ENCODE measurements at regions not wholly inside any gene's neighbourhood (a gene's known extent, or its start where the extent isn't known, plus 50 kb on each side); places are given as distances from the start of the nearest gene placed in this dataset.

GRCh38 chr5:6814816-6815215, 101.6 kb downstream of the TENT4A start:
- TF ChIP-seq, protein P1, sequence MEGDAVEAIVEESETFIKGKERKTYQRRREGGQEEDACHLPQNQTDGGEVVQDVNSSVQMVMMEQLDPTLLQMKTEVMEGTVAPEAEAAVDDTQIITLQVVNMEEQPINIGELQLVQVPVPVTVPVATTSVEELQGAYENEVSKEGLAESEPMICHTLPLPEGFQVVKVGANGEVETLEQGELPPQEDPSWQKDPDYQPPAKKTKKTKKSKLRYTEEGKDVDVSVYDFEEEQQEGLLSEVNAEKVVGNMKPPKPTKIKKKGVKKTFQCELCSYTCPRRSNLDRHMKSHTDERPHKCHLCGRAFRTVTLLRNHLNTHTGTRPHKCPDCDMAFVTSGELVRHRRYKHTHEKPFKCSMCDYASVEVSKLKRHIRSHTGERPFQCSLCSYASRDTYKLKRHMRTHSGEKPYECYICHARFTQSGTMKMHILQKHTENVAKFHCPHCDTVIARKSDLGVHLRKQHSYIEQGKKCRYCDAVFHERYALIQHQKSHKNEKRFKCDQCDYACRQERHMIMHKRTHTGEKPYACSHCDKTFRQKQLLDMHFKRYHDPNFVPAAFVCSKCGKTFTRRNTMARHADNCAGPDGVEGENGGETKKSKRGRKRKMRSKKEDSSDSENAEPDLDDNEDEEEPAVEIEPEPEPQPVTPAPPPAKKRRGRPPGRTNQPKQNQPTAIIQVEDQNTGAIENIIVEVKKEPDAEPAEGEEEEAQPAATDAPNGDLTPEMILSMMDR (IDR thresholded peaks at IDR 0.05): no peak
- TF ChIP-seq POLR2A (IDR thresholded peaks at IDR 0.05): no peak

Data from suprapubic skin (tissue), 3 donors.